Parathyroid adenoma (tissue), 2 donors: ENCODE measurements at regions not wholly inside any gene's neighbourhood (a gene's known extent, or its start where the extent isn't known, plus 50 kb on each side); places are given as distances from the start of the nearest gene placed in this dataset.

Source experiments
- H2AFZ ChIP-seq: fragments of 300-600 bp; sonication (generic); one replicate; pipeline ENCODE4 v1.7.0; 2017; ENCODE audit warnings: antibody characterized with exemption, mild to moderate bottlenecking
- H3K27ac ChIP-seq: fragments of 300-600 bp; sonication (generic); one replicate; pipeline ENCODE4 v1.7.0; 2017
- H3K27me3 ChIP-seq: fragments of 300-600 bp; sonication (generic); one replicate; pipeline ENCODE4 v1.7.0; 2017; ENCODE audit warnings: low read length; ENCODE audit not compliant: control insufficient read depth, insufficient read depth
- H3K36me3 ChIP-seq: fragments of 300-600 bp; sonication (generic); one replicate; pipeline ENCODE4 v1.7.0; 2017; ENCODE audit warnings: low read length; ENCODE audit not compliant: control insufficient read depth, insufficient read depth
- H3K4me1 ChIP-seq: fragments of 300-600 bp; sonication (generic); one replicate; pipeline ENCODE4 v1.7.0; 2017; ENCODE audit warnings: control low read depth
- H3K4me2 ChIP-seq: fragments of 300-600 bp; sonication (generic); one replicate; pipeline ENCODE4 v1.7.0; 2017; ENCODE audit warnings: low read length
- H3K4me3 ChIP-seq: fragments of 300-600 bp; sonication (generic); one replicate; pipeline ENCODE4 v1.7.0; 2017; ENCODE audit warnings: low read depth, low read length
- H3K79me2 ChIP-seq: fragments of 300-600 bp; sonication (generic); one replicate; pipeline ENCODE4 v1.7.0; 2017; ENCODE audit warnings: control low read depth
- H3K9ac ChIP-seq: fragments of 300-600 bp; sonication (generic); one replicate; pipeline ENCODE4 v1.7.0; 2017; ENCODE audit warnings: mild to moderate bottlenecking
- H3K9me3 ChIP-seq: fragments of 300-600 bp; sonication (generic); one replicate; pipeline ENCODE4 v1.7.0; 2017; ENCODE audit warnings: low read length; ENCODE audit not compliant: control insufficient read depth
- TF ChIP-seq, protein P1 (sequence below): fragments of 300-600 bp; sonication (generic); IDR thresholded peaks from one replicate; pipeline ENCODE4 v1.7.0; 2017; ENCODE audit warnings: antibody characterized with exemption, mild to moderate bottlenecking
- donor health status: primary hyperparathyroidism.

DNA sequence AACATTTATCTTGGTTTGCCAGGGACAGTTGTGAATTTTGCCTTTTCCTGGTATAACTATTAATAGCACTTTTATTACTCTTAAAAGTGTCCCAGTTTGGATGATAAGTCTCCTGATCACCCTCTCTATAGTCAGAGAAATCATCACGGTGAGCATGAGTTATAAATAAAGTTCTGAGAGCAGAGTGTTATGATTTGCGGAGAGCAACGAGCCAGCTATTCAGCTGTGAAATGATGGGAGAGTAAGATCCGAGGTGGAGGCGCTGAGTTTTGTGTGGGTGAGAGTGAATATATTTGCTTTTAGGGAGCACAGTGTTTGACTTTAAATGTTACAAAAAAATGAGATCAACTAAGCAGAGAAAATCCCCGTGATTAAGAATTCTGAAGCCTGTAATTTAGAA is 179.6 kb downstream of the DSC3 start:
- Histone ChIP-seq H3K4me3 (no peak overlapping the region), H3K4me2 (no peak overlapping the region), H3K36me3 (no peaks in the 10 kb centered on the region), H3K27ac (no peak overlapping the region), H3K4me1 (no peaks in the 10 kb centered on the region), H3K79me2 (no peaks in the 10 kb centered on the region), H3K9ac (no peak overlapping the region), H3K27me3 (no peaks in the 10 kb centered on the region), H3K9me3 (no peaks in the 10 kb centered on the region), H2AFZ (no peak overlapping the region)
- TF ChIP-seq, protein P1, sequence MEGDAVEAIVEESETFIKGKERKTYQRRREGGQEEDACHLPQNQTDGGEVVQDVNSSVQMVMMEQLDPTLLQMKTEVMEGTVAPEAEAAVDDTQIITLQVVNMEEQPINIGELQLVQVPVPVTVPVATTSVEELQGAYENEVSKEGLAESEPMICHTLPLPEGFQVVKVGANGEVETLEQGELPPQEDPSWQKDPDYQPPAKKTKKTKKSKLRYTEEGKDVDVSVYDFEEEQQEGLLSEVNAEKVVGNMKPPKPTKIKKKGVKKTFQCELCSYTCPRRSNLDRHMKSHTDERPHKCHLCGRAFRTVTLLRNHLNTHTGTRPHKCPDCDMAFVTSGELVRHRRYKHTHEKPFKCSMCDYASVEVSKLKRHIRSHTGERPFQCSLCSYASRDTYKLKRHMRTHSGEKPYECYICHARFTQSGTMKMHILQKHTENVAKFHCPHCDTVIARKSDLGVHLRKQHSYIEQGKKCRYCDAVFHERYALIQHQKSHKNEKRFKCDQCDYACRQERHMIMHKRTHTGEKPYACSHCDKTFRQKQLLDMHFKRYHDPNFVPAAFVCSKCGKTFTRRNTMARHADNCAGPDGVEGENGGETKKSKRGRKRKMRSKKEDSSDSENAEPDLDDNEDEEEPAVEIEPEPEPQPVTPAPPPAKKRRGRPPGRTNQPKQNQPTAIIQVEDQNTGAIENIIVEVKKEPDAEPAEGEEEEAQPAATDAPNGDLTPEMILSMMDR = no peak

DNA sequence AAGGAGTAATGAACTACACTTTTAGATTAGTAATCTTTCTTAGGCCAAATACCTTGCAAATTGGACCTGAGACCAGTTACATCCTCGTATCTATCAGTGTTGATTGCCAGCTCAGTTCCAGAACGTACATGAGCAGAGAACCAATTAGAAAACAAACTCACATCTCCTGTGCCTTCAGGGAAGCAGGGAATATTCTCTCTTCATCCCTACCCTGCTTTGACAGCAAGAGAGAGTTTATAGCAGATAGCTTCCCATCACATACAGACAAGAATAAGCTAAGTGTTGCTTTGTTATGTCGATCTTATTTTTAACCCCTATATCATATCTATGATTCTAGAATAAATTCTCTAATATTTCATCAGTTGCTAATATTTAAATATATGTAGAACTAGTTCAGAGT is 181.8 kb downstream of the DSC3 start:
- TF ChIP-seq, protein P1 = no peak
- no peaks in the 10 kb centered on the region for H3K4me1 ChIP-seq

DNA sequence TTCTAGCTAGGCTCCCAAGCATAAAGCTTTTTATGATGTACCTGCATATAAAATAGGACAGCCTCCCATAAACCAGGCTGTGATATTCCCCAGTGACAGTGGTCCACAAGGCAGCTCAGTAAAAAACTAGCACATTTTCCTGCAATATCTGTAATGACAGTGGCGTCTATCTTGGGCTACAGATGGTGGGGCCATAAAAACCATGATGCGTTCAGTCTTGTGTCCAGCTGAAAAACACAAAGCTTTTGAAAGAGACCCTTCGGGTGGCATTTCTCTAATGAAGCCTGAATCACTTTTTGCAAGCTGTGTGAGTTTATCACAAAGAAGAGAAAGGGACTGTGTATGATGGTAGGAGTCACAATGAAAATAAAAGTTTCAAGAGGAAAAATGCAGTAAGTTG is 183.5 kb downstream of the DSC3 start:
- no peaks in the 10 kb centered on the region for H3K36me3 ChIP-seq
- no peak overlapping the region for H3K4me3 ChIP-seq
- no peaks in the 10 kb centered on the region for H3K79me2 ChIP-seq
- no peak overlapping the region for H2AFZ ChIP-seq
- H3K27me3 ChIP-seq = no peaks in the 10 kb centered on the region
- TF ChIP-seq, protein P1 = no peak
- H3K4me1 ChIP-seq = no peaks in the 10 kb centered on the region
- no peaks in the 10 kb centered on the region for H3K9me3 ChIP-seq
- H3K27ac ChIP-seq = no peak overlapping the region
- H3K4me2 ChIP-seq = no peak overlapping the region
- H3K9ac ChIP-seq = no peak overlapping the region

More for the DNA sequence above, 181.8 kb downstream of the DSC3 start:
- Histone ChIP-seq H3K36me3 (no peaks in the 10 kb centered on the region), H3K9me3 (no peaks in the 10 kb centered on the region), H3K27ac (no peak overlapping the region), H3K79me2 (no peaks in the 10 kb centered on the region), H2AFZ (no peak overlapping the region), H3K4me3 (no peak overlapping the region), H3K27me3 (no peaks in the 10 kb centered on the region), H3K9ac (no peak overlapping the region), H3K4me2 (no peak overlapping the region)

DNA sequence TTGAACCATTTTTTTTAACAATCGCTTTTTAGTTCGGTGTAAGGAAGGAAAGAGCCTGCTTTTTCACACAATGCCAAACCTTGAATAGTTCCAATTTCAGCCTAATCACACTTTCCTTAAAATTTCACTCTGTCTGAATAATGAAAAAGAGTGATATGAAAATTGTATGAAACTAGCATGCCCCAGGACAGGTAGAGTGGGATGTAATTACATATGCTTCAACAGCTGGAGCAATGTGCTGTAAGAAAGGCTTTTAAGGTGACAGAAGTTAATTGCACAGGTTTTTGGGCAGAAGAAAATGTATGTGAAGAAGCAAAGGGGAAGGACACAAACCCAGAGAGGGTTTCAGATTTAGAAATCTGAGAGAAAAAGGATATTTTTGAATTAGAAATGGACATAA is 184.0 kb downstream of the DSC3 start:
- H3K36me3 ChIP-seq = no peaks in the 10 kb centered on the region
- no peak overlapping the region for H3K4me2 ChIP-seq
- H3K79me2 ChIP-seq = no peaks in the 10 kb centered on the region
- no peak overlapping the region for H3K27ac ChIP-seq
- TF ChIP-seq, protein P1 = no peak
- H3K9me3 ChIP-seq = no peaks in the 10 kb centered on the region
- no peak overlapping the region for H3K9ac ChIP-seq
- H2AFZ ChIP-seq = no peak overlapping the region
- no peak overlapping the region for H3K4me3 ChIP-seq
- no peaks in the 10 kb centered on the region for H3K27me3 ChIP-seq
- no peaks in the 10 kb centered on the region for H3K4me1 ChIP-seq

DNA sequence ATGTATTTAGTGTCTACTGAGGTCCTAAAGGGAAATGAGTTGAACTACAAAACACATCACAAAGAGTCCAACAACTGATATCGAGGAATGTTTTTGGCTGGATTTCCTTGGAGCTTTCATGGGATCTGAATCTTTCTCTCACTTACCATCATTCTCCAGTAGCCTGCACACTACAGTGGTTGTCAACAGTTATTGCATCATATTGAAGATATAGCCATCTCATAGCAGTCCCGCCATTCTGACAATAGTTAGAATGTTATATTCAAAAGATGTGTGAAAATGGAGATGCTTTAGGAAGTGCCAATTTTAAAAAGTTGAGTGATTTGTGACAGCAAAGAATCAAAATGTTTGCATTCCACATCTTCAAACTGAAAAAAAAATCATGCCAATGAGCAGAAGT is 186.8 kb downstream of the DSC3 start:
- Histone ChIP-seq H3K4me1 (no peaks in the 10 kb centered on the region), H3K4me2 (no peak overlapping the region), H3K4me3 (no peak overlapping the region), H2AFZ (no peak overlapping the region), H3K79me2 (no peaks in the 10 kb centered on the region), H3K27ac (no peak overlapping the region), H3K27me3 (no peaks in the 10 kb centered on the region), H3K9ac (no peak overlapping the region), H3K9me3 (no peaks in the 10 kb centered on the region), H3K36me3 (no peaks in the 10 kb centered on the region)
- TF ChIP-seq, protein P1 = no peak
